H9 (cell line): ENCODE measurements at regions not wholly inside any gene's neighbourhood (a gene's known extent, or its start where the extent isn't known, plus 50 kb on each side); places are given as distances from the start of the nearest gene placed in this dataset.

Experiments used
- DNase-seq: peaks from one replicate; pipeline ENCODE4 v3.0.0-alpha.2; 2017
- H2AFZ ChIP-seq: one replicate; pipeline ENCODE4 v1.6.1; 2013; ENCODE audit warnings: mild to moderate bottlenecking, low read length, control low read depth, moderate library complexity
- H2AK5ac ChIP-seq: 2 replicates; pipeline ENCODE4 v1.6.1; 2013; ENCODE audit warnings: low read length, control low read depth, mixed read lengths; ENCODE audit not compliant: insufficient read length
- H2BK120ac ChIP-seq: one replicate; pipeline ENCODE4 v1.6.1; 2013; ENCODE audit warnings: low read depth, mild to moderate bottlenecking, low read length, control low read depth, inconsistent platforms; ENCODE audit not compliant: poor library complexity, severe bottlenecking
- H2BK12ac ChIP-seq: 2 replicates; pipeline ENCODE4 v1.6.1; 2013; ENCODE audit warnings: low read length, control low read depth, mixed read lengths, low read depth; ENCODE audit not compliant: insufficient read length
- H2BK15ac ChIP-seq: 2 replicates; pipeline ENCODE4 v1.6.1; 2013; ENCODE audit warnings: low read depth, low read length, control low read depth
- H2BK20ac ChIP-seq: one replicate; pipeline ENCODE4 v1.6.1; 2013; ENCODE audit warnings: low read depth, mild to moderate bottlenecking, low read length, control low read depth, inconsistent platforms; ENCODE audit not compliant: poor library complexity, severe bottlenecking
- H2BK5ac ChIP-seq: 2 replicates; pipeline ENCODE4 v1.6.1; 2013; ENCODE audit warnings: low read length, control low read depth, mixed read lengths; ENCODE audit not compliant: insufficient read length
- H3K14ac ChIP-seq: 2 replicates; pipeline ENCODE4 v1.6.1; 2013; ENCODE audit warnings: low read length, control low read depth; ENCODE audit not compliant: insufficient read depth
- H3K18ac ChIP-seq: 2 replicates; pipeline ENCODE4 v1.6.1; 2013; ENCODE audit warnings: low read depth, mild to moderate bottlenecking, mixed read lengths, low read length, control low read depth; ENCODE audit not compliant: insufficient read length
- H3K23ac ChIP-seq: 2 replicates; pipeline ENCODE4 v1.6.1; 2013; ENCODE audit warnings: low read length, control low read depth, mixed read lengths, low read depth; ENCODE audit not compliant: insufficient read length
- H3K23me2 ChIP-seq: 2 replicates; pipeline ENCODE4 v1.6.1; 2013; ENCODE audit warnings: low read depth, mild to moderate bottlenecking, mixed read lengths, low read length, control low read depth; ENCODE audit not compliant: insufficient read length, poor library complexity, severe bottlenecking
- H3K27ac ChIP-seq: 2 replicates; pipeline ENCODE4 v1.5.1; 2013; ENCODE audit warnings: low read length, control low read depth, mixed read lengths, low read depth; ENCODE audit not compliant: insufficient read length
- H3K27me3 ChIP-seq: 2 replicates; pipeline ENCODE4 v1.6.1; 2013; ENCODE audit warnings: low read length, control low read depth, inconsistent platforms; ENCODE audit not compliant: insufficient read depth
- H3K4ac ChIP-seq: 2 replicates; pipeline ENCODE4 v1.6.1; 2013; ENCODE audit warnings: low read depth, mild to moderate bottlenecking, control low read depth, inconsistent platforms, low read length, moderate library complexity
- H3K4me1 ChIP-seq: 2 replicates; pipeline ENCODE4 v1.6.1; 2013; ENCODE audit warnings: low read length, control low read depth, inconsistent platforms; ENCODE audit not compliant: insufficient read depth
- H3K4me2 ChIP-seq: 2 replicates; pipeline ENCODE4 v1.6.1; 2013; ENCODE audit warnings: low read length, control low read depth, mixed read lengths; ENCODE audit not compliant: insufficient read length, insufficient read depth
- H3K56ac ChIP-seq: 2 replicates; pipeline ENCODE4 v1.6.1; 2013; ENCODE audit warnings: low read depth, mild to moderate bottlenecking, mixed read lengths, low read length, control low read depth; ENCODE audit not compliant: insufficient read length
- H3K79me1 ChIP-seq: 2 replicates; pipeline ENCODE4 v1.6.1; 2013; ENCODE audit warnings: low read depth, mild to moderate bottlenecking, moderate library complexity, low read length, control low read depth, inconsistent platforms; ENCODE audit not compliant: insufficient read depth, poor library complexity, severe bottlenecking
- H3K79me2 ChIP-seq: 2 replicates; pipeline ENCODE4 v1.6.1; 2013; ENCODE audit warnings: low read length, control low read depth, inconsistent platforms; ENCODE audit not compliant: insufficient read depth
- H3K9ac ChIP-seq: 2 replicates; pipeline ENCODE4 v1.6.1; 2013; ENCODE audit warnings: low read length, control low read depth, mixed read lengths; ENCODE audit not compliant: insufficient read length; ENCODE audit errors: extremely low read depth
- H3K9me3 ChIP-seq: one replicate; pipeline ENCODE4 v1.6.1; 2013; ENCODE audit warnings: low read depth, low read length, inconsistent platforms; ENCODE audit not compliant: control insufficient read depth
- H3T11ph ChIP-seq: one replicate; pipeline ENCODE4 v1.6.1; 2013; ENCODE audit warnings: mild to moderate bottlenecking, low read length, control low read depth, inconsistent platforms
- H4K20me1 ChIP-seq: one replicate; pipeline ENCODE4 v1.6.1; 2013; ENCODE audit not compliant: control insufficient read depth, insufficient read length, insufficient read depth
- H4K5ac ChIP-seq: 2 replicates; pipeline ENCODE4 v1.6.1; 2013; ENCODE audit warnings: low read depth, mild to moderate bottlenecking, mixed read lengths, low read length, control low read depth; ENCODE audit not compliant: insufficient read length
- H4K8ac ChIP-seq: replicated peaks from 2 replicates; pipeline ENCODE4 v1.6.1; 2013; ENCODE audit warnings: low read length, control low read depth, mixed read lengths, low read depth; ENCODE audit not compliant: insufficient read length
- H4K91ac ChIP-seq: 2 replicates; pipeline ENCODE4 v1.6.1; 2013; ENCODE audit warnings: low read depth, mild to moderate bottlenecking, moderate library complexity, mixed read lengths, low read length, control low read depth; ENCODE audit not compliant: insufficient read length
- H3K27ac Mint-ChIP-seq, 3 experiments: 2 replicates in 2 of 3; 3 replicates in 1 of 3; pipeline ENCODE4 v1.8.0; 2020 to 2021; ENCODE audit warnings: mixed read lengths in 3 of 3, mild to moderate bottlenecking in 1 of 3, moderate library complexity in 1 of 3
- H3K27me3 Mint-ChIP-seq: 2 replicates; pipeline ENCODE4 v1.8.0; 2021; ENCODE audit warnings: low read depth, mild to moderate bottlenecking, moderate library complexity, mixed read lengths
- H3K36me3 Mint-ChIP-seq, 3 experiments: 2 replicates in 2 of 3; 3 replicates in 1 of 3; pipeline ENCODE4 v1.8.0; 2020 to 2021; ENCODE audit warnings: low read depth in 3 of 3, mixed read lengths in 3 of 3; ENCODE audit not compliant: insufficient read depth in 1 of 3
- H3K4me1 Mint-ChIP-seq, 2 experiments: 2 replicates each; pipeline ENCODE4 v1.8.0; 2020; ENCODE audit warnings: mixed read lengths in 2 of 2
- H3K4me3 Mint-ChIP-seq, 2 experiments: 2 replicates in 1 of 2; 3 replicates in 1 of 2; pipeline ENCODE4 v1.8.0; 2020 to 2021; ENCODE audit warnings: mild to moderate bottlenecking in 2 of 2, mixed read lengths in 2 of 2, moderate library complexity in 1 of 2
- H3K9me3 Mint-ChIP-seq, 2 experiments: 2 replicates in 1 of 2; 3 replicates in 1 of 2; pipeline ENCODE4 v1.8.0; 2020; ENCODE audit warnings: mild to moderate bottlenecking in 2 of 2, mixed read lengths in 2 of 2, moderate library complexity in 1 of 2
- CTCF ChIP-seq: fragments of 200-600 bp; sonication (generic); conservative IDR thresholded peaks from 3 replicates; pipeline ENCODE4 v1.8.0; 2021; ENCODE audit warnings: antibody characterized with exemption, mild to moderate bottlenecking
- WGBS: extraction: QIAGEN DNeasy Blood & Tissue Kit; methylation state at CpG from one replicate; pipeline ENCODE4 v1.1.7; 2013; ENCODE audit warnings: missing lambda C conversion rate, low lambda C conversion rate, mixed read lengths; ENCODE audit not compliant: insufficient read length; ENCODE audit errors: extremely low coverage; 5-methylcytosine and 5-hydroxymethylcytosine counted together

GRCh38 chr12:88644946-88645702 lies 64.9 kb upstream of the KITLG start:
- Mint-ChIP-seq H3K27ac (no peak overlapping the region), H3K9me3 (no peaks in the 10 kb centered on the region), H3K4me3 (no peak overlapping the region), H3K36me3 (no peaks in the 10 kb centered on the region), H3K27me3 (no peaks in the 10 kb centered on the region; the same call in 1 of the 2 replicates), H3K4me1 (peaks cover 0 to 3% of the 10 kb centered on the region in 2 experiments; a peak in 2 of 4 replicates)
- H3K4me2 ChIP-seq, result no peak overlapping the region
- no peak overlapping the region for H3K9ac ChIP-seq
- H4K91ac ChIP-seq, result no peak overlapping the region
- no peak overlapping the region for H4K5ac ChIP-seq
- H2AK5ac ChIP-seq, result no peak overlapping the region
- no peaks in the 10 kb centered on the region for H3K27me3 ChIP-seq
- no peak overlapping the region for H3K18ac ChIP-seq
- no peak for DNase-seq
- no peak overlapping the region for H3K4ac ChIP-seq
- no peaks in the 10 kb centered on the region for H4K20me1 ChIP-seq
- no peak overlapping the region for H4K8ac ChIP-seq
- H3K14ac ChIP-seq, result no peak overlapping the region
- no peak overlapping the region for H2BK15ac ChIP-seq
- H3K27ac ChIP-seq, result no peak overlapping the region
- H3K23ac ChIP-seq, result no peak overlapping the region
- H2BK12ac ChIP-seq, result no peak overlapping the region
- no peaks in the 10 kb centered on the region for H3K23me2 ChIP-seq
- H2BK20ac ChIP-seq, result no peak overlapping the region
- no peaks in the 10 kb centered on the region for H3K79me2 ChIP-seq
- no peak overlapping the region for H3K56ac ChIP-seq
- no peak for TF ChIP-seq CTCF
- no peak overlapping the region for H2AFZ ChIP-seq
- WGBS, result no CpG with 5 or more reads among the region's 7 CpGs
- H2BK5ac ChIP-seq, result no peak overlapping the region
- H2BK120ac ChIP-seq, result no peak overlapping the region
- no peaks in the 10 kb centered on the region for H3K79me1 ChIP-seq
- no peaks in the 10 kb centered on the region for H3K4me1 ChIP-seq
- H3K9me3 ChIP-seq, result no peaks in the 10 kb centered on the region
- no peak overlapping the region for H3T11ph ChIP-seq
